GM19099 (cell line): ENCODE measurements at regions not wholly inside any gene's neighbourhood (a gene's known extent, or its start where the extent isn't known, plus 50 kb on each side); places are given as distances from the start of the nearest gene placed in this dataset.

ENCODE experiments used
- POLR2A ChIP-seq: IDR thresholded peaks from 3 replicates; pipeline ENCODE4 v1.6.1; 2011; ENCODE audit warnings: low read depth; ENCODE audit not compliant: insufficient read length; ENCODE audit errors: extremely low read depth

DNA sequence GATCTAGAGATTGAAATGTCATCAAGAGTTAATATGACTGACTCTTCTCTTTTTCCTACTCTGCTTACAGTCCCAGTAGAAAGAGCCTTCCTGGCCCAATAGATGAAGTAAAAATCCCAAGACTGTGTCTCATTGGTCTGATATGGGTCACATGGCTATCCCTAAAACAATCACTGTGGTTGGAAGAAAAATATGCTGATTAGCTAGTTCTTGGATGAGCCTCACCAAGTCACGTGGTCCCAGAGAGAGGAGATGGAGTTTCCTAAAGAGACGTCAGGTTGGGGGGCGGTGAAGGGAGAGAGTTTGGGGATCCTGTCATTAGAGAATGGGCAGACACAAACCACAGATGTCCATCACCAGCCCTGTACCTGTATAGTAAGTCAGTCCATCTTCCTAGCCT lies 466.3 kb downstream of the HAPSTR1 start:
- no peak for TF ChIP-seq POLR2A

DNA sequence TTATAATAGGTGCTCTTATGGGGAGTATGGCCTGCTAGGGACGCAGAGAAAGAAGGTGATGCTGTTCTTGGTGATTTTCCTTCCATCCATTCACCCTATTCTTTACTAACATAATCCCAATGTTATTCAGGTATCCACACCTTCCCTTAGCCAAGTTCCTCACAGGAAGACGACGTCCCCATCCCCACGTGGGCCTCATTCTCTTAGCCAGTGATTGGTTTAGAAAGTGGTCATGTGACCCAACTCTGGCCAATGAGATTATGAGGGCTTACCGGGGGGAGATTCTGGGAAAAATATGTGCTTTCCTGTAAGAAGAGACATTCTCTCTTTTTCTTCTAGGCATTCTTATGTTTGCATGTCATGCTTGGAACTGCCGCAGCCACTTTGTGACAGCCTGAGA lies 474.7 kb downstream of the HAPSTR1 start:
- TF ChIP-seq POLR2A, result no peak

DNA sequence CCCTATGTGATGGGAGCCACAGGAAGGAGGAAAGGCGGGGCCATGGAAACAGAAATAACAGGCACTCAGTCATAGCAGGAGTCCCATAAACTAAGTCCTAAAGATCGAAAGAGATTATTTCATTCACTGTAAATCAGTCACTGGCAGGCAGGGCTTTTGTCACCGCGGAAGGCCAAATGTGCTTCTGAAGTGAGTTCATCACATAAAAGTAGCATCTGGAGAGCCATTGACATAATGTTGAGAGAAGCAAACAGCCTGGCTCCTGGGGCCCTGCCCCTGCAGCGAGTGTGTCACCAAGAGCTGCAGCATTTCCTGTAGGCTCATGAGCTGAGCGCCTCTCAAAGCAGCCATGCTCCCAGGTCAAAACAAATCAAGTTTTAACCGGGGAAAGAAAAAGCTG lies 476.2 kb downstream of the HAPSTR1 start:
- TF ChIP-seq POLR2A, result no peak

DNA sequence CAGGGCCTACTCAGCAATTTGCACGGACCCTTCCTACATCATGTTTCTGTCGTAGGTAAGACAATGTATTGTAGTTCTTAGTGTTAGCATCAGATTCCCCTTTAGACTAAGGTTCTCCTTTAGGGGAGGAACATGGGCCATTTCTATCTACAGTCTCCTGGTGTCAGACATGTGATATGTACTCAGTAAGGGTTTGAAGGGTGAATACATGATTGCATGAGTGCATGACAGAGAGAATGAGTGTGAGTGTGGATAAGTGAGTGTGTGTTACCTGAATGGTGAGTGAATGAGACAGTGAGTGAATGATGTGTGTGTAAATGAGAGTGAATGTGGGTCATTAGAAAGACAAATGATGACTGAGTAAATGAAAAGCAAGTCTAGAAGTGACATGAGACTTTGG lies 476.8 kb downstream of the HAPSTR1 start:
- no peak for TF ChIP-seq POLR2A

DNA sequence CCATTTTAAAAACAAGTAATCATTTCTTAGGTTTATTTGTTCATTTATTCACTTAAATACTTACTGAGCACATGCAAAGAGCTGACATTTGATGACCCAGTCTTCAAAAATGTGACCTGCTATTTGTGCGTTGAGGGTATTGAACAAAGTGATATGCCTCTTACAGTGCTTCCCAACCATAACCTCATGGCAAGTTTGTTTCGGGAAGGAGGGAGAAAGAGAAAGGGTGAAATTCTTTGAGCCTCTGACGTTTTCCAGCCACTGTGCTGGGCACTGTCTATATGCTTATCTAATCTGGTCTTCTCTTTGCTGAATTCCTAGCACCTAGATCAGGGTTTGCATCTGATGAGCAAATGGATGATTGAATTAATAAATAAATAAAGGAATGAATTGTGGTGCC lies 479.1 kb downstream of the HAPSTR1 start:
- no peak for TF ChIP-seq POLR2A

DNA sequence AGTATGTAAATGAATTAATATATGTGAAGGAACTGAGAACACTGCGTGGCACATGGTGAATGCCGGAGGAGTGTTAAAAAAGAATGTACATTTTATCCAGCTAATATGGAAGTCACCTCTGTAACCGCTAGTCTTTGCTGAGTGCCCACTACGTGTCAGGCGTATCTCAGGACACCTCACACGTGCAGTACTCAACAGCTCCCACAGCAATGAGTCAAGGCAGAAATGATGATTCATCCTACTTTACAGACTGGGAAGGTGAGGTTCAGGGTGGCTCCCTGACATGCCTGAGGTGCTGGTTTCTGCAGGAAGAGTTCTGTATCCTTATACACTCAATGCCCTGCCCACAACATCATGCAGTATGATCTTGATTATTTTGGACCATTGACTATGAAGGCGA lies 487.0 kb downstream of the HAPSTR1 start:
- TF ChIP-seq POLR2A, result no peak

DNA sequence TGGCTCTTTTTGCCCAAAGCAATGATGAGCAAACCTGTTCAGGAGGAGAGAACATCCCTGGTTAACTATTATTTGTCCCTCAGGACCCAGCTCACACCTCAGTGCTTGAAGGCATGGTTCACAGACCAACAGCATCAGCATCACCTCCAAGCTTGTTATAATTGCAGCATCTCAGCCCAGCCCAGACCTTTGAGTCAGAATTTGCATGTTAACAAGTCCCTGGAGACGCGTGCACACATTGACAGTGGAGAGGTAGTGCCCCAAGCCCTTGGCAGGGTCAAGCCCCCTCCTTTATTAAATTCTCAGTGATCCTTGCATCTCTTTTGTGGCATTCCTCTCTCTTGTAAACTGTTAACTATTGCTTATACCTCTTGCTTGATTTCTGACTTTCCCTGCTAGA lies 488.6 kb downstream of the HAPSTR1 start:
- TF ChIP-seq POLR2A, result no peak

DNA sequence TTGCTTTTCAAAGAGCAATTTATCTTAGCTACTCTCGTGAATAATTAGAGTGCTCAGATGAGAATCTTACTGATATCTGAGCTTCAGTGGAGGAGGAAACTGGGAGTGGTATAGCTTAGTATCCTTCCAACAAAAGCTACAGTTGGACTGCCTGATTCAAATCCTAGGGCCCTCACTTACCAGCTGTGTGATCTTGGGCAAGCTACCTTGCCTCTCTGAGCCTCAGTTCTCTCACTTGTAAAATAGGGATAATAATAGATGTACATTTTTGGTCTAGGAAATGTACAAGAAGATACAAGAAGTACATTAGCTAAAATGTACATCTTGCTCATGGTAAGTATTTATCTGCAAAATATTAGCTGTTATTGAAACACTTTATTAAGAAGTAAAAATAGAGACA lies 502.0 kb downstream of the HAPSTR1 start:
- TF ChIP-seq POLR2A, result no peak

DNA sequence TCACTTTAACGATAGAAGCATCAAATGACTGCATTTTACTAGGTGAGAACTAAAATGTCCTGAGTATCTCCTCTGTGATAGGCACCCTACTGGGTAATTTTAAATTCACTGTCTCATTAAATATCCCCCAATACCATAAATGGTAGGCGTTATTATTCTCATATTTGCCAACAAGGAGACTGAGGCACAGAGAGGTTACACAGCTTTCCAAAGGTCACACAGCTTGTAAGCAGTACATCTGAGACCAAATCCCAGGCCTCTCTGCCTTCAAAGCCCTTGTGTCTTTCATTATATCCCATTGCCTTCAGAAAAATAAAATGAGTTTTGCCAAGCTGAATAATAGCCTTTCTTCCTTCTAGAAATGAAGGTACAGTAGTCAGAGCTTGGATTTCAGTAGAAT lies 502.6 kb downstream of the HAPSTR1 start:
- TF ChIP-seq POLR2A, result no peak

DNA sequence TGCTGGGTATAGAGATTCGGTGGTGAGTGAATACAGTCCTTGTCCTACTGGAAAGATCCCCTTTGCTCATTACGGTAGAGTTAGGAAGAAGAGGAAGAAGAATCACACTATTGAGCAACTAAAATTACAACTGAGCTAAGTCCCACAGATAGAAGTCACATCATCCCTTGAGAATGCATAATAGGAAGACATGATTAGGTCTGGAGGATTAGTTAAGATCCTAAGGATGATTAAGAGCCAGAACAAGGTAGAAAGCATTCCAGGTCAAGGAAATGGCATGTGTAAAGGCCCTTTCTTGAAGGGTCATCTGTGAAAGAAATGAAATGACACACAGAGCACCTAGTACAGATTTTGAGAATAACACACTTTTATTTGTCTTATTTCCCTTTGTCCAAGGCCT lies 503.5 kb downstream of the HAPSTR1 start:
- TF ChIP-seq POLR2A, result no peak

DNA sequence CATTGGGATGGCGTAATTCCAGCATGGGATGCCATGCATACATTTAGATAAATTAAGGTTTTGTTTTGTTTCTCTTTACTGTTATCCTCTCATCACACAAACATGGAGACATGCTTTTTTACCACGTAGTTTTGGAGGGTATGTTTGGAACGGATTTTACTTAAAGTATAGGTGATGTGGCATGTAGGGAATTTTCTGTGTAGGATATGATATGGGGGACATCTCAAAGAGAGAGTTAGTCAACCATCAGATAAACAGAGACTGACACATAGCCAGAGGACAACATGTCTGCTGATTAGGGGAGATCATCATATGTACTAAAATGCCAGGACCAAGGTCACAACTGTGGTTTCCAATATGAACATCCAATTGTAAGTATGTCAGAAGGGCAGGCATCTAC lies 503.9 kb downstream of the HAPSTR1 start:
- no peak for TF ChIP-seq POLR2A

DNA sequence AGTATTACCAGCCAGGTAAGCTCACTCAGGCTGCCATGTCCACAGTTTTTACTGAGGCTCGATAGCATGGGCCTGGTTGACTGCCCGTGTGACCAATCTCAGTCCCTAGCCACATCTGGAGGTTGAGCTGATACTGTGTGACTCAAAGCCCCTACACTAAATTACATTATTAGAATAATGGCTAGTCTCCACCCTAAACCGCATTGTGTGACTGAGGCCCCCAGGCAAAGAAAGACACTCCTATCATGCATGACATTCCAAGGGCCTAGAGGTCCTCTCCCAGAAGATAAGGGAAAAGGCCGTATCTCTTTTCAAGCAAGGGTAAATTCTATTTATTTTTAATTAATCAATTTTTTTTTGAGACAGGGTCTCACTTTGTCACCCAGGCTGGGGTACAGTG lies 505.3 kb downstream of the HAPSTR1 start:
- no peak for TF ChIP-seq POLR2A

DNA sequence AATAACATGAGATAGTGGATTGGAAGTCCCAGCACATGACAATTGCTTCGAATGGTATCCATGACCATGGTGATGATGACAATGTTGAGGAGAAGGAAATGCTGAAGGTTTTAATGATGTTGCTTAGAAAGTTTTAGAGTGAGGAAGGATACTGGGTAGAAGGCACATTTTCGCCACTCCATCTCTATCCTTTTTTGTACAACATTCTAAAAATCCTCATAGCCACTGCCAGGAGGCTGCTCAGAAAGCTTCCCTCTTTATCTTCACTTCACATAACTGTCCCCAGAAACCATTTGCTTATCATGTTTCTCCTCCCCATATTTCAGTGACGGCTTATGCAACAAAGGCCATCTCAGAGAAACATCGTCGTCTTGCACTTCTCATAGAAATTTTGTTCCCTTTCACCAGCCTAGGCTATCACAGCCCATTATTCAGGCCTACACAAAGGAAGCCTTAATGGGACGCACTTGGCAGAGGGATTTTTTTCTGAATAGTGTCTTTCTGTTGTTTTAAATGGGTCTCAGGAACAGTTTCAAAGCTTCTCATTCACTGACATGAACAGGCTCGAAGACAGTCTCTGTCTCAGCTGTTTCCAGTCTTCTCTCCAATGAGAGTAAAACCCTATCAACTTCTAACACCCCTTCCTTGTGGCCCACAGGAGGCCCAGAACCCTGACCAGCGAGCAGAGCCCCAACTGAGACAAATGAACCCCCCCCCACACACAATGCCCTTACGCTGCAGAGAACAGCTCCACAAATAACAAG lies 506.7 kb downstream of the HAPSTR1 start:
- TF ChIP-seq POLR2A, result no peak

DNA sequence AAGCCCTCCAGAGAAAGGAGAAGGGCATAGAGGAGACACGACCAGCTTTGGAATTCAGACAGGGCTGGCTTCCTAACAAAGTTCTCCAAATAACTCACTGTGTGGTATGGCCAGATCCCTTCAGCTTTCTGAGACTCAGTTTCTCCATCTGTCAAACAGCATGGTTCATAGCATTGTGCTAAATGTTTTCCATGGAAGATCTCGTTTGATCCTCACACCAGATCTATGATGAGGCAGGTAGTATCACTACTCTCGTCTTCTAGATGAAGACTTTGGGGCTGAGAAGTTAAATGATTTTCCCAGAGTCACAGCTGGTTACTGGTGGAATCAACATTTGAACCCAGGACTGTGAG lies 507.3 kb downstream of the HAPSTR1 start:
- no peak for TF ChIP-seq POLR2A

DNA sequence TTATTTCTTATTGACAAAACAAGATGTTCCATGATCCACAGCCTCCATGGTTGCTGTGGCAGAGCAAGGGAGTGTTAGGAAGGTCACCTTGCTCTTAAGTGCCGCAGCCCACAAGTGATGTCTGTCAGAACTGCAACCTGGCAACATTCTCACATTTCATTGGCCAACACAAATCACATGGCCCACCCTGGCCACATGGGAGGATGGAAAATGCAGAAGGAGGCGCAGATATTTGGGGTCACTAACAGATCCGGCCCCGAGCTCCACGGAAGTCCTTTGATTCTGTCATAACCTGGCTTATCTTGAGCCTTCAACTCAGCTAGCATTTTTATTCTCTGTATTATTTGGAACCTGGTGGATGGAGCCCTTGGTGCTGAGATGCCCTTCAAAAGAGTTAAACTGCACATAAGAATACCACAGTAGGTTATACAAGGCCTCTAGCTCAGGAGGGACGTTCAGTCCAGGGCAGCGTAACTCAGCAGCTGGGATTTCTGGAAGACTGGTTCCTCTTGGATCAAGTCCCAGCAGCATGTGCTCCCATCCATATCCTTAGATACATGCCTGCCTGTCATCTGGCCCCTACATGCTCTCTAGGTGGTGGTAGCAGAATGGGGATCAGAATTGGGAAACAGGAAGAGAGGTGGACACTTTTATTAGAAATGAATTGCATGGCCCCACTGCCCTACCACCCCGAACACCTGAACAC lies 508.1 kb downstream of the HAPSTR1 start:
- TF ChIP-seq POLR2A, result no peak

DNA sequence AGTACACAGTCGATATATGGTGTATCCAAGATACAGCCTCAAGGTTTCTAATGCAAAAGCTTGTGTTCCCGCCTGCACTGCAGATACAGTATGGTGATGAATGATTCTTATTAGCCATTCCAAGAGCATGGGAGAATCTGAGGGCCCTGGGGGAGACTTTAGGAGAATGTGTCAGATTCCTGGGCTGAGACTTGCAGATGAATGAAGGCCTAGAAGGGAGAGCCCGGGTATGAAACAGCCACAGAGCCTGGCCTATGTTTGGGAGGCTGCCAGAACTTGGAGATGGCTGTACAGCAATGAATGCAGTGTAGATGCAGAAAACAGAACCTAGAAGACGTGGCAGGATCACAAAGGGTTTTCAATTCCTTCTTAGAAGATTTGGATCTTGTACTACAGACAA lies 510.7 kb downstream of the HAPSTR1 start:
- no peak for TF ChIP-seq POLR2A

DNA sequence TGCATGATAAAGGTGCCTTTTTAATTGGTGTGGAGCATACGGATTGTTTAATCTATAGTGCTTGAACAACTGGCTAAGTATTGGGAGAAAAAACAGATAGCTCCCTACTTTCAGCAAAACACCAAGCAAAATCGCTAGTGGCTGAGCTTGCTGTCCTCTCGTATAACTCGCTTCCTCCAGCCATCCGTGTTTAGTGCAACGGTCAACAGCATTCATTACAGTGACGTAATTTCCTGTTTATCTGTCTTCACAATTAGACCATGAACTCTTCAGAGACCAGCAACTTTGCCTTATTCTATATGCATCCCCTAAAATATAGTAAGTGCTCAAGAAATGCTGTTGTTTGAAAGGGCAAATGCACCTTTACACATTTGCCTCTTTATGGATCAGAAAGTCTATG lies 511.9 kb downstream of the HAPSTR1 start:
- TF ChIP-seq POLR2A, result no peak
